Neural cell (in vitro differentiated cells): ENCODE measurements at regions not wholly inside any gene's neighbourhood (a gene's known extent, or its start where the extent isn't known, plus 50 kb on each side); places are given as distances from the start of the nearest gene placed in this dataset.

Source experiments
- CTCF ChIP-seq: fragments of 450-650 bp; IDR thresholded peaks from 2 replicates; pipeline ENCODE4 v1.5.1; 2014; ENCODE audit warnings: antibody characterized with exemption, mild to moderate bottlenecking, moderate library complexity; ENCODE audit not compliant: poor library complexity, severe bottlenecking
- EP300 ChIP-seq: fragments of 450-650 bp; conservative IDR thresholded peaks from 2 replicates; pipeline ENCODE4 v1.6.1; 2014; ENCODE audit warnings: antibody characterized with exemption, mild to moderate bottlenecking, moderate library complexity; ENCODE audit not compliant: poor library complexity, severe bottlenecking
- EZH2 ChIP-seq: fragments of 200-600, 300-800 bp; shearing (Covaris generic), sonication (generic); IDR thresholded peaks from 2 replicates; pipeline ENCODE4 v1.6.1; 2014; ENCODE audit warnings: antibody characterized with exemption, low read length, borderline replicate concordance, mild to moderate bottlenecking; ENCODE audit not compliant: insufficient read depth, poor library complexity, severe bottlenecking
- SMC3 ChIP-seq: fragments of 450-650 bp; conservative IDR thresholded peaks from 2 replicates; pipeline ENCODE4 v1.6.1; 2014; ENCODE audit warnings: antibody characterized with exemption, mild to moderate bottlenecking, moderate library complexity; ENCODE audit not compliant: poor library complexity

GRCh38 chr6:167517254-167517916 lies 192.5 kb downstream of the TTLL2 start:
- TF ChIP-seq CTCF (no peak), SMC3 (no peak), EP300 (no peak), EZH2 (no peak)
